Stomach (tissue), 4 donors: ENCODE measurements at regions not wholly inside any gene's neighbourhood (a gene's known extent, or its start where the extent isn't known, plus 50 kb on each side); places are given as distances from the start of the nearest gene placed in this dataset.

ENCODE experiments used
- POLR2AphosphoS5 ChIP-seq, 3 donors: sonication (generic); formaldehyde crosslinking; IDR thresholded peaks; one replicate each; pipeline ENCODE4 v1.6.1; 2016; ENCODE audit warnings: antibody characterized with exemption in 3 of 3
- TF ChIP-seq, protein P1 (sequence below), 7 experiments: fragments of 450-650 bp in 4 of 7; fragments of 200-600 bp in 3 of 7; sonication (generic) in 3 of 7; IDR thresholded peaks; one replicate each; pipeline ENCODE4 v1.5.1; 2016 to 2019; ENCODE audit warnings: antibody characterized with exemption in 7 of 7, control low read depth in 2 of 7, mild to moderate bottlenecking in 1 of 7

DNA sequence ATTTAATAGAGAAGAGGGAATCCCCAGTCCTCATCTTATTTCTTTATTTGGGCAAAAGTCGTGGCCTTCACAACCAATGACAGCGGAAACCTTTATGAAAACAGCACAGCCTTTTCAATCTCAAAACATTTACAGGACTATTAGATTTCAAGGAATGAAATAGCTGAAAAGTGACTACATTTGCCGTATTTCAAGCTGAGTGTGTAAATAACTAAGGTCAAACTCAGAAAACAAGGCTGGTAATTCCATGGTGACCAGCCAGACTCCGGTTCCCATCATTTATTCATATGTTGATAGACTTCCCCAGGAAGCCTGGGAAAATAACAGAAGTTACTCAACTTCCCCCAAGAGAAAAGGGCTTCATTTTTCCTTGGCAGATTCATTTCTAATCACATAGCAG is 457.3 kb upstream of the NFE2L3 start:
- TF ChIP-seq POLR2AphosphoS5 (IDR thresholded peaks at IDR 0.05) = no peak
- TF ChIP-seq, protein P1, sequence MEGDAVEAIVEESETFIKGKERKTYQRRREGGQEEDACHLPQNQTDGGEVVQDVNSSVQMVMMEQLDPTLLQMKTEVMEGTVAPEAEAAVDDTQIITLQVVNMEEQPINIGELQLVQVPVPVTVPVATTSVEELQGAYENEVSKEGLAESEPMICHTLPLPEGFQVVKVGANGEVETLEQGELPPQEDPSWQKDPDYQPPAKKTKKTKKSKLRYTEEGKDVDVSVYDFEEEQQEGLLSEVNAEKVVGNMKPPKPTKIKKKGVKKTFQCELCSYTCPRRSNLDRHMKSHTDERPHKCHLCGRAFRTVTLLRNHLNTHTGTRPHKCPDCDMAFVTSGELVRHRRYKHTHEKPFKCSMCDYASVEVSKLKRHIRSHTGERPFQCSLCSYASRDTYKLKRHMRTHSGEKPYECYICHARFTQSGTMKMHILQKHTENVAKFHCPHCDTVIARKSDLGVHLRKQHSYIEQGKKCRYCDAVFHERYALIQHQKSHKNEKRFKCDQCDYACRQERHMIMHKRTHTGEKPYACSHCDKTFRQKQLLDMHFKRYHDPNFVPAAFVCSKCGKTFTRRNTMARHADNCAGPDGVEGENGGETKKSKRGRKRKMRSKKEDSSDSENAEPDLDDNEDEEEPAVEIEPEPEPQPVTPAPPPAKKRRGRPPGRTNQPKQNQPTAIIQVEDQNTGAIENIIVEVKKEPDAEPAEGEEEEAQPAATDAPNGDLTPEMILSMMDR (IDR thresholded peaks at IDR 0.05) = no peak
